ENCODE measurements at regions not wholly inside any gene's neighbourhood (a gene's known extent, or its start where the extent isn't known, plus 50 kb on each side); places are given as distances from the start of the nearest gene placed in this dataset.

DNA sequence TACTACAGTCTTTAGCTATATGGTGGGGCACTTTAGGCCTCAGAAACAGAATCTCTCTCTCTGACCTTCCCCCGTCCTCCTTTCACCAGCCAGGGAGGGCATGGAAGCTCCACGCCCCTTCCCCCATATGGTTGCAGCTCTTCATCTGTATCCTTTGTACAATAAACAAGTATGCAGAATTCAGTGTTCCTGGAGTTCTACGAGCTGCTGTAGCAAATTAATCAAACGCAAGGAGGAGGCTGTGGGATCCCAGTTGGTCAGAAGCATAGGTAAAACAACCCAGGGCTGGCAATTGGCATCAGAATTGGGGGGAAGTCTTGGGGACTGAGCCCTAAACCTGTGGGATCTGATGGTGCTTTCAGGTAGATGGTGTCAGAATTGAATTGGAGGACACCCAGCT, 163.7 kb upstream of the NLRP1 start:
- no peak for TF ChIP-seq EZH2 (IDR thresholded peaks at IDR 0.05; ENCODE audit: insufficient read depth, low read length)
- TF ChIP-seq, protein P1, sequence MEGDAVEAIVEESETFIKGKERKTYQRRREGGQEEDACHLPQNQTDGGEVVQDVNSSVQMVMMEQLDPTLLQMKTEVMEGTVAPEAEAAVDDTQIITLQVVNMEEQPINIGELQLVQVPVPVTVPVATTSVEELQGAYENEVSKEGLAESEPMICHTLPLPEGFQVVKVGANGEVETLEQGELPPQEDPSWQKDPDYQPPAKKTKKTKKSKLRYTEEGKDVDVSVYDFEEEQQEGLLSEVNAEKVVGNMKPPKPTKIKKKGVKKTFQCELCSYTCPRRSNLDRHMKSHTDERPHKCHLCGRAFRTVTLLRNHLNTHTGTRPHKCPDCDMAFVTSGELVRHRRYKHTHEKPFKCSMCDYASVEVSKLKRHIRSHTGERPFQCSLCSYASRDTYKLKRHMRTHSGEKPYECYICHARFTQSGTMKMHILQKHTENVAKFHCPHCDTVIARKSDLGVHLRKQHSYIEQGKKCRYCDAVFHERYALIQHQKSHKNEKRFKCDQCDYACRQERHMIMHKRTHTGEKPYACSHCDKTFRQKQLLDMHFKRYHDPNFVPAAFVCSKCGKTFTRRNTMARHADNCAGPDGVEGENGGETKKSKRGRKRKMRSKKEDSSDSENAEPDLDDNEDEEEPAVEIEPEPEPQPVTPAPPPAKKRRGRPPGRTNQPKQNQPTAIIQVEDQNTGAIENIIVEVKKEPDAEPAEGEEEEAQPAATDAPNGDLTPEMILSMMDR (IDR thresholded peaks at IDR 0.05; ENCODE audit: insufficient read depth, low read depth, low read length), result no peak
